Activated gamma-delta T cell treated with anti-CD3 and anti-CD28 coated beads, Interleukin-2, amount 50 U/mL, for 16 hours (primary cell): ENCODE measurements at regions not wholly inside any gene's neighbourhood (a gene's known extent, or its start where the extent isn't known, plus 50 kb on each side); places are given as distances from the start of the nearest gene placed in this dataset.
"Not testable (repeated sequence)": the region's sequence is repeated elsewhere in the genome, so short reads cannot be mapped to it uniquely, and the experiment has no call there.

Source experiments
- DNase-seq: peaks from one replicate; pipeline ENCODE4 v3.0.0-alpha.2; 2020; ENCODE audit warnings: low read depth

- no peak for DNase-seq
Measured at GRCh38 chr13:50156561-50157127, 141.4 kb downstream of the KCNRG start.

- DNase-seq = no peak
Measured at GRCh38 chr13:50158385-50159165, 143.3 kb downstream of the KCNRG start.

- DNase-seq = no peak
Measured at GRCh38 chr13:50159607-50160006, 144.4 kb downstream of the KCNRG start.

GRCh38 chr13:50161052-50161451 is 145.8 kb downstream of the KCNRG start:
- DNase-seq = no peak

GRCh38 chr13:50162001-50162400 is 146.8 kb downstream of the KCNRG start:
- no peak for DNase-seq

GRCh38 chr13:50162567-50162966 is 147.3 kb downstream of the KCNRG start:
- no peak for DNase-seq

- DNase-seq = no peak
Measured at GRCh38 chr13:50167224-50167947, 152.1 kb downstream of the KCNRG start.

- DNase-seq = no peak
Measured at GRCh38 chr13:50167967-50168366, 152.7 kb downstream of the KCNRG start.

- no peak for DNase-seq
Measured at GRCh38 chr13:50168786-50169185, 153.5 kb downstream of the KCNRG start.

GRCh38 chr13:50170447-50171037 is 155.3 kb downstream of the KCNRG start:
- DNase-seq = no peak

GRCh38 chr13:50171590-50172282 is 156.5 kb downstream of the KCNRG start:
- DNase-seq = no peak

- DNase-seq = not testable (repeated sequence)
Measured at GRCh38 chr13:50173045-50173444, 157.8 kb downstream of the KCNRG start.

- DNase-seq = no peak
Measured at GRCh38 chr13:50174630-50175029, 159.4 kb downstream of the KCNRG start.

- DNase-seq = no peak
Measured at GRCh38 chr13:50179977-50180376, 164.7 kb downstream of the KCNRG start.

GRCh38 chr13:50185769-50186763 is 170.8 kb downstream of the KCNRG start:
- not testable (repeated sequence) for DNase-seq

- no peak for DNase-seq
Measured at GRCh38 chr13:50187352-50188029, 172.2 kb downstream of the KCNRG start.

GRCh38 chr13:50188696-50189095 is 173.5 kb downstream of the KCNRG start:
- DNase-seq = no peak

GRCh38 chr13:50189450-50189849 is 174.2 kb downstream of the KCNRG start:
- DNase-seq = no peak

- no peak for DNase-seq
Measured at GRCh38 chr13:50191004-50191403, 175.8 kb downstream of the KCNRG start.

GRCh38 chr13:50192272-50192813 is 177.1 kb downstream of the KCNRG start:
- no peak for DNase-seq
